ENCODE measurements at regions not wholly inside any gene's neighbourhood (a gene's known extent, or its start where the extent isn't known, plus 50 kb on each side); places are given as distances from the start of the nearest gene placed in this dataset.

- Mint-ChIP-seq H3K9me3 (peaks cover 4% of the 10 kb centered on the region), H3K27me3 (ENCODE audit: low read depth) (no peaks in the 10 kb centered on the region), H3K27ac (no peak overlapping the region), H3K4me1 (ENCODE audit: low read depth) (no peaks in the 10 kb centered on the region), H3K36me3 (ENCODE audit: low read depth) (no peaks in the 10 kb centered on the region), H3K4me3 (no peak overlapping the region)
Measured at GRCh38 chr13:107512551-107512950, 702.8 kb downstream of the LIG4 start.

GRCh38 chr13:107497661-107498060 lies 717.7 kb downstream of the LIG4 start:
- H3K27me3 Mint-ChIP-seq (ENCODE audit: low read depth) = no peaks in the 10 kb centered on the region
- H3K27ac Mint-ChIP-seq = no peak overlapping the region
- H3K4me1 Mint-ChIP-seq (ENCODE audit: low read depth) = no peaks in the 10 kb centered on the region
- H3K9me3 Mint-ChIP-seq = peaks cover 3% of the 10 kb centered on the region
- H3K36me3 Mint-ChIP-seq (ENCODE audit: low read depth) = no peaks in the 10 kb centered on the region
- no peak overlapping the region for H3K4me3 Mint-ChIP-seq

- no peak overlapping the region for H3K4me3 Mint-ChIP-seq
- H3K4me1 Mint-ChIP-seq (ENCODE audit: low read depth) = no peaks in the 10 kb centered on the region
- no peaks in the 10 kb centered on the region for H3K36me3 Mint-ChIP-seq (ENCODE audit: low read depth)
- no peak overlapping the region for H3K27ac Mint-ChIP-seq
- no peaks in the 10 kb centered on the region for H3K27me3 Mint-ChIP-seq (ENCODE audit: low read depth)
- peaks cover 8% of the 10 kb centered on the region for H3K9me3 Mint-ChIP-seq
Measured at GRCh38 chr13:107493266-107493665, 722.1 kb downstream of the LIG4 start.

- Mint-ChIP-seq H3K27ac (no peak overlapping the region), H3K4me1 (ENCODE audit: low read depth) (no peaks in the 10 kb centered on the region), H3K36me3 (ENCODE audit: low read depth) (no peaks in the 10 kb centered on the region), H3K9me3 (peaks cover 4% of the 10 kb centered on the region), H3K27me3 (ENCODE audit: low read depth) (no peaks in the 10 kb centered on the region), H3K4me3 (no peak overlapping the region)
Measured at GRCh38 chr13:107482688-107483087, 732.6 kb downstream of the LIG4 start.

- Mint-ChIP-seq H3K4me1 (ENCODE audit: low read depth) (no peaks in the 10 kb centered on the region), H3K36me3 (ENCODE audit: low read depth) (no peaks in the 10 kb centered on the region), H3K27me3 (ENCODE audit: low read depth) (no peaks in the 10 kb centered on the region), H3K9me3 (no peaks in the 10 kb centered on the region), H3K4me3 (no peak overlapping the region), H3K27ac (no peak overlapping the region)
Measured at GRCh38 chr13:107480130-107480529, 735.2 kb downstream of the LIG4 start.

GRCh38 chr13:107477772-107478379 lies 737.5 kb downstream of the LIG4 start:
- H3K4me3 Mint-ChIP-seq = no peak overlapping the region
- no peaks in the 10 kb centered on the region for H3K36me3 Mint-ChIP-seq (ENCODE audit: low read depth)
- H3K27ac Mint-ChIP-seq = no peak overlapping the region
- no peaks in the 10 kb centered on the region for H3K27me3 Mint-ChIP-seq (ENCODE audit: low read depth)
- H3K9me3 Mint-ChIP-seq = no peaks in the 10 kb centered on the region
- H3K4me1 Mint-ChIP-seq (ENCODE audit: low read depth) = no peaks in the 10 kb centered on the region

GRCh38 chr13:107475753-107476453 lies 739.4 kb downstream of the LIG4 start:
- Mint-ChIP-seq H3K4me3 (no peak overlapping the region), H3K4me1 (ENCODE audit: low read depth) (no peaks in the 10 kb centered on the region), H3K9me3 (no peaks in the 10 kb centered on the region), H3K27ac (no peak overlapping the region), H3K36me3 (ENCODE audit: low read depth) (no peaks in the 10 kb centered on the region), H3K27me3 (ENCODE audit: low read depth) (no peaks in the 10 kb centered on the region)

GRCh38 chr13:107473253-107473652 lies 742.1 kb downstream of the LIG4 start:
- Mint-ChIP-seq H3K27me3 (ENCODE audit: low read depth) (no peaks in the 10 kb centered on the region), H3K9me3 (peaks cover 4% of the 10 kb centered on the region), H3K27ac (no peak overlapping the region), H3K4me3 (no peak overlapping the region), H3K4me1 (ENCODE audit: low read depth) (no peaks in the 10 kb centered on the region), H3K36me3 (ENCODE audit: low read depth) (no peaks in the 10 kb centered on the region)

GRCh38 chr13:107466326-107467099 lies 748.8 kb downstream of the LIG4 start:
- peaks cover 4% of the 10 kb centered on the region for H3K9me3 Mint-ChIP-seq
- H3K4me3 Mint-ChIP-seq = no peak overlapping the region
- no peaks in the 10 kb centered on the region for H3K4me1 Mint-ChIP-seq (ENCODE audit: low read depth)
- no peaks in the 10 kb centered on the region for H3K36me3 Mint-ChIP-seq (ENCODE audit: low read depth)
- no peaks in the 10 kb centered on the region for H3K27me3 Mint-ChIP-seq (ENCODE audit: low read depth)
- no peak overlapping the region for H3K27ac Mint-ChIP-seq

GRCh38 chr13:107462501-107462900 lies 752.8 kb downstream of the LIG4 start:
- Mint-ChIP-seq H3K27me3 (ENCODE audit: low read depth) (no peaks in the 10 kb centered on the region), H3K27ac (no peak overlapping the region), H3K4me1 (ENCODE audit: low read depth) (no peaks in the 10 kb centered on the region), H3K9me3 (peaks cover 3% of the 10 kb centered on the region), H3K36me3 (ENCODE audit: low read depth) (no peaks in the 10 kb centered on the region), H3K4me3 (no peak overlapping the region)

- peaks cover 3% of the 10 kb centered on the region for H3K9me3 Mint-ChIP-seq
- H3K4me1 Mint-ChIP-seq (ENCODE audit: low read depth) = no peaks in the 10 kb centered on the region
- no peak overlapping the region for H3K27ac Mint-ChIP-seq
- no peaks in the 10 kb centered on the region for H3K27me3 Mint-ChIP-seq (ENCODE audit: low read depth)
- H3K36me3 Mint-ChIP-seq (ENCODE audit: low read depth) = no peaks in the 10 kb centered on the region
- no peak overlapping the region for H3K4me3 Mint-ChIP-seq
Measured at GRCh38 chr13:107461751-107462150, 753.6 kb downstream of the LIG4 start.

- Mint-ChIP-seq H3K4me3 (no peak overlapping the region), H3K4me1 (ENCODE audit: low read depth) (no peaks in the 10 kb centered on the region), H3K36me3 (ENCODE audit: low read depth) (no peaks in the 10 kb centered on the region), H3K27me3 (ENCODE audit: low read depth) (no peaks in the 10 kb centered on the region), H3K9me3 (peaks cover 9% of the 10 kb centered on the region), H3K27ac (no peak overlapping the region)
Measured at GRCh38 chr13:107459430-107459829, 755.9 kb downstream of the LIG4 start.

- Mint-ChIP-seq H3K4me3 (no peak overlapping the region), H3K4me1 (ENCODE audit: low read depth) (no peaks in the 10 kb centered on the region), H3K36me3 (ENCODE audit: low read depth) (no peaks in the 10 kb centered on the region), H3K27me3 (ENCODE audit: low read depth) (no peaks in the 10 kb centered on the region), H3K9me3 (peaks cover 15% of the 10 kb centered on the region), H3K27ac (no peak overlapping the region)
Measured at GRCh38 chr13:107458269-107458668, 757.1 kb downstream of the LIG4 start.

GRCh38 chr13:107457686-107458085 lies 757.6 kb downstream of the LIG4 start:
- Mint-ChIP-seq H3K36me3 (ENCODE audit: low read depth) (no peaks in the 10 kb centered on the region), H3K9me3 (peaks cover 15% of the 10 kb centered on the region), H3K27ac (no peak overlapping the region), H3K4me1 (ENCODE audit: low read depth) (no peaks in the 10 kb centered on the region), H3K27me3 (ENCODE audit: low read depth) (no peaks in the 10 kb centered on the region), H3K4me3 (no peak overlapping the region)

GRCh38 chr13:107456431-107456830 lies 758.9 kb downstream of the LIG4 start:
- H3K36me3 Mint-ChIP-seq (ENCODE audit: low read depth) = no peaks in the 10 kb centered on the region
- peaks cover 23% of the 10 kb centered on the region for H3K9me3 Mint-ChIP-seq
- H3K27ac Mint-ChIP-seq = no peak overlapping the region
- H3K4me3 Mint-ChIP-seq = no peak overlapping the region
- H3K4me1 Mint-ChIP-seq (ENCODE audit: low read depth) = no peaks in the 10 kb centered on the region
- no peaks in the 10 kb centered on the region for H3K27me3 Mint-ChIP-seq (ENCODE audit: low read depth)

Data from T-helper 1 cell treated with Interleukin-12 subunit alpha and Interleukin-12 subunit beta and Interleukin-4 antibody, amounts not matched to agents 30 μg/mL and 1 μg/mL, for 36 hours (primary cell).